NCI-H69 (cell line): ENCODE measurements at regions not wholly inside any gene's neighbourhood (a gene's known extent, or its start where the extent isn't known, plus 50 kb on each side); places are given as distances from the start of the nearest gene placed in this dataset.
"Not testable (repeated sequence)": the region's sequence is repeated elsewhere in the genome, so short reads cannot be mapped to it uniquely, and the experiment has no call there.

Experiments used
- DNase-seq: peaks from one replicate; lab custom pipeline; 2025; lab: John Stamatoyannopoulos, UW

GRCh38 chr6:23747239-23747638, 378.8 kb upstream of the NRSN1 start:
- DNase-seq = no peak

- DNase-seq = no peak
These were observed 373.6 kb upstream of the NRSN1 start for GRCh38 chr6:23752414-23752813.

- DNase-seq = peak; percentile 73
These were observed 371.8 kb upstream of the NRSN1 start for GRCh38 chr6:23754197-23754596.

GRCh38 chr6:23775127-23775526, 350.9 kb upstream of the NRSN1 start:
- no peak for DNase-seq

- no peak for DNase-seq
These were observed 342.1 kb upstream of the NRSN1 start for GRCh38 chr6:23783901-23784300.

DNA sequence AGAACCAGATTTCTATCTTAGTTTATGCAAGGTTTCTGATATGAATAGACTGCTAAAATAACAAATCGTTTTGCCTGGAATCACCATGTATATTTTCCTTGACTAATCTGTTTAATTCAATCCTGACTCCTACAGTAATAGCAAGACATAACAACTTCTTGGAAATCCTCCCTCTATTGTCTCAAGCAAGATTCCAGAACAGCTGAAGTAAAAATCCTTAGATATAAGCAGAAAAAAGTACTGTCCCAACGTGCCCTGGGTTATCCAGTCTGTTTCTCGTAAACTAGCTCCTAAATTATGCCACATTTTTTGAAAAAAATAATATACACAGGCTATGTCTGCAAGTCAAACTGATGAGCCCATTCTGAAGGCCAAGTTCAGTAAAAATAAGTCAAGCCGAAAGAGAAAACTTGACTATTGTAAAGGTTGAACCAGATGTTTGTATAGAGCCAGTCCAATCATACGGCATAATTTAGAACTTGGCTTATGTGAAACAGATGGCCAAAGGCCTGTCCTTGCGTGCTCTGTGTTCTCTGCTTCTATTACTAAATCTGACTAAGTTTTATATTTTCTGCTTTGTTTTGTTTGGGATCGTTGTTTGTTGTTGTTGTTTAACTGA, 341.6 kb upstream of the NRSN1 start:
- DNase-seq = no peak

GRCh38 chr6:23790756-23791155, 335.3 kb upstream of the NRSN1 start:
- no peak for DNase-seq

GRCh38 chr6:23797041-23797440, 329.0 kb upstream of the NRSN1 start:
- DNase-seq = peak; percentile 35

- peak; percentile 35 for DNase-seq
These were observed 321.7 kb upstream of the NRSN1 start for GRCh38 chr6:23804289-23804688.

DNA sequence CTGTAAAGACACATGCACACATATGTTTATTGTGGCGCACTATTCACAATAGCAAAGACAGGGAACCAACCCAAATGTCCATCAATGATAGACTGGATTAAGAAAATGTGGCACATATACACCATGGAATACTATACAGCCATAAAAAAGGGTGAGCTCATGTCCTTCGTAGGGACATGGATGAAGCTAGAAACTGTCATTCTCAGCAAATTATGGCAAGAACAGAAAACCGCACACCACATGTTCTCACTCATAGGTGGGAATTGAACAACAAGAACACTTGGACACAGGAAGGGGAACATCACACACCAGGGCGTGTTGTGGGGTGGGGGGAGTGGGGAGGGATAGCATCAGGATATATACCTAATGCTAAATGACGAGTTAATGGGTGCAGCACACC, 304.9 kb upstream of the NRSN1 start:
- not testable (repeated sequence) for DNase-seq

GRCh38 chr6:23823421-23823820, 302.6 kb upstream of the NRSN1 start:
- DNase-seq = peak; percentile 24

DNA sequence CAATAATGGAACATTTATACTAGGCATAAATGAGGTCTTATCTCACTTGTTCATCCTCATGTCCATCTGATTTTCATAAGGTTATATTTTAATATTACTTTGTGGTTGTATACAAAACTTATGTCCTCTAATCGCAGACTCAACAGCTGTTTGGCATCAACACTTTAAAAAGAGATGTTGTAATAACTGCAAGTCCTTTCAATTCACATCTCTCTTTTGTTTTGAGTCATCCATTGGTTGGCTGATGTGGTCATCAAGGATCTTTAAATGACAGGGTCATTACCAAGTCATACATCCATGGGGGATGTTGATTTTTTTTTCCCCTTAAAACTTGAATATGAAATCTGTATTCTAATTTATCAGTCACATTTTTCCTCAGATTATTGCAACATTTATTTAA, 299.4 kb upstream of the NRSN1 start:
- no peak for DNase-seq

- DNase-seq = no peak
These were observed 297.2 kb upstream of the NRSN1 start for GRCh38 chr6:23828861-23829260.

DNA sequence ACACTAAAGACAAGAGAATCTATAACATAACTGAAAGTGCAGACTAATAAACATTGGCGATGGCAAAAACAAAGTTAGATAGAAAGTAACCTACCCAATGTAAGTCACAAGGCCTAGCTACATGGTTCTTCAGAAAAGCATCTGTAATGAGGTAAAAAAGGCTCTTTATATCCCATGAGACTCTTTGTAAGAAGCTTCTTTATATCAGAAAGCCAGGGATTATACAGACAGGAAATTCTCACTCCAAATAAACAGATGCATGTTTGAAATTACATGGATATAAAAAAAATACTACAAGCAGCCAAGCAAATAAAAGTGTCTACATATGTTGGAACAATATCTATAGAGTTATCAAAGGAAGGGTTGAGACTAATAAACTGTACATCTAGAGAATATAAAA, 284.9 kb upstream of the NRSN1 start:
- DNase-seq = no peak

DNA sequence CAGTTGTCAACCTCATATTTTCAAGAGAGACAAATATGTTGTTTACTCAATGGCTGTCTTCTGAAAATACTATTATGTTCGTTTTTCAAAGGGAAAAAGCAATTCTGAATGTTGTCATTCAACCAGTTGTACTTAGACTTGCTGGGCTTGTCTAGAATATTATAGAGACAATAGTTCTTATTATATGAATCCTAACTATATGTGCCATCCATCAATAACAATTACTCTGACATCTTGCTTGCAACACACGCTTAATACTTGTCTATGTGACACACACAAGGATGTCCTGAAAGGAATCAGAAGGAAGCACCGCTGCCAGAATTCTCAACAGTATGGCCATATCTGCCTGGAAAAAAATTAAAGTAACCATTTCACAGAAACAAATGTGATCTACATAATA, 283.3 kb upstream of the NRSN1 start:
- no peak for DNase-seq

DNA sequence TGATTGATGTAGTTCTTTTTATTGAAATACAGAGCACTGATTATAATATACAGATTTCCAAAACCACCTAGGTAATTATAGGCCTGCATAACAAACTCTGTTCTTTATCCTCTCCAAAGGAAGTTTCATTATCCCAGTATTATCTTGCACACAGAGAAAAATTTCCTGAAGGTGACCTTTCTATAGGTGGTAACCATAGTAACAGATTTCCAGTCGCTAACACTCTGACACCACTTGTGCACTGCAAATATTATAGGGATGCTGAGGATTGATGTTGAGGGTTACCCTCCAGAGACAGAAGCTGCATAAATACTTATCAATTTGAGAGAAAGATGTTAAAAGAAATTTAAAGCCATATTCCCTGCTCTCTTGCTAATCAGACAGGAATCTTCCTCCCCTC, 274.5 kb upstream of the NRSN1 start:
- peak; percentile 68 for DNase-seq

GRCh38 chr6:23853566-23854133, 272.4 kb upstream of the NRSN1 start:
- DNase-seq = not testable (repeated sequence)

- DNase-seq = not testable (repeated sequence)
These were observed 271.9 kb upstream of the NRSN1 start for GRCh38 chr6:23854154-23854553.

GRCh38 chr6:23855497-23856116, 270.4 kb upstream of the NRSN1 start:
- no peak for DNase-seq

GRCh38 chr6:23870496-23870895, 255.5 kb upstream of the NRSN1 start:
- peak; percentile 76 for DNase-seq

DNA sequence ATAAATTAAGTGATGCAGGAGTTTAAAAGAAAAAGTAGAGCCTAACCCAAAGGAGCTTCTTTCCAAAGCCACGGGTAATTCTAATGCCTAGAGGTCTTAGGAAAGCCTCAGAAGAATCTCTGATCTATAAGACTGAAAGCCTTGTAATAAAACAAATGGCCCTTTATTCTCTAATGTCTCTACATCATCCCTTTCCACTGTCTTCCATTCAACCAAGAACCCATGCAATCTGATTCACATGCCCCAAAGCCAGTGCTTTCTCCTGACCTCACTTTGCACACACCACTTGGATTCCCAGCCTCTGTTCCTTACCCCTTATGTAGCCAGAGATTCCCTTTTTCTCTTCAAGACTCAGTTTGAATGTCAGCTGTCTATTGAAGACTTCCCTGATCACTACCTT, 252.9 kb upstream of the NRSN1 start:
- DNase-seq = no peak

DNA sequence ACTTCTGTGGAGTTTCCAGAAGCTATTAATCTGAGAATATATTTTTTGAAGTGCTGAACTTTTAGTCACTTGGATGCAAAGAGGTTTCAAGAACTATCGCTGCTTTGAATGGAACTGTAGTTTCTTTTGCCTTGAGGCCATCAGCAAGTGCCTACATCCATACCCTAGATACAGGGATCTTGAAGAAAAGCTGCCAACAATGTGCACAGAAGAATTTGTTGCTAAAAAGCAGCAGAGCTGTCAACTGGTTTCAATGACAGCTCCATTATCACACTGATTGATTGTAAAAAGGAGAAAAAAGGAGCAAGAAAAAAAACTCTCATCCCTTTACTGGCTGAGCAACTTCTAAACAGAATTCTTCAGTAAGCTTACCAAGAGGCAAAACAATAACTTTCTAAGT, 251.0 kb upstream of the NRSN1 start:
- DNase-seq = no peak

DNA sequence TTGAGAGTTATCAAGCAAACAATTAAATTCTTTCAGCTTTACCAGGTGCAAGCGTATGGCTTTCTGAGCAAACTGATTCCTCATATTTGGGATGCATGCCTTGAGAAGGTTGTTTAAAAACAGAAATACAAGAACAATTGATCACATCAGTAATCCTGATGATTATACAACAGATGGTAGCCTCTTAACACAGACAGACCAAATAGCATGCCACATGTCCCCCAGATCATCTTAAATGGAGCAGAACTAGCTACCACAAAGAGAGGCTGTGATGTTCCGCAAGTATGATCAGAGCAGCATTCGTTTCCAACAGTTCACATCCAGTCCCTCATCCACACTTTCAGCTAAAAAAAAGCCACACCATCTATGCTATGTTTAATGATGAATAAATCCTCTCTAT, 246.2 kb upstream of the NRSN1 start:
- peak; percentile 59 for DNase-seq
